22Rv1 (cell line): ENCODE measurements at regions not wholly inside any gene's neighbourhood (a gene's known extent, or its start where the extent isn't known, plus 50 kb on each side); places are given as distances from the start of the nearest gene placed in this dataset.

Source experiments
- CTCF ChIP-seq: fragments of 450-650 bp; IDR thresholded peaks from 2 replicates; pipeline ENCODE4 v1.5.1; 2017; ENCODE audit warnings: mild to moderate bottlenecking
- ZFX ChIP-seq: fragments of 450-650 bp; IDR thresholded peaks from 2 replicates; pipeline ENCODE4 v1.6.1; 2017; ENCODE audit warnings: antibody characterized with exemption, borderline replicate concordance

GRCh38 chr2:63663013-63663864 is 74.5 kb downstream of the MDH1 start:
- TF ChIP-seq CTCF (no peak), ZFX (no peak)
